NCI-H1417 (cell line): ENCODE measurements at regions not wholly inside any gene's neighbourhood (a gene's known extent, or its start where the extent isn't known, plus 50 kb on each side); places are given as distances from the start of the nearest gene placed in this dataset.
A peak's percentile ranks its signal among the peaks of the same experiment; 100 is the strongest.

Experiments used
- DNase-seq, 3 experiments: peaks; one replicate each; lab custom pipeline; 2025; lab: John Stamatoyannopoulos, UW

DNA sequence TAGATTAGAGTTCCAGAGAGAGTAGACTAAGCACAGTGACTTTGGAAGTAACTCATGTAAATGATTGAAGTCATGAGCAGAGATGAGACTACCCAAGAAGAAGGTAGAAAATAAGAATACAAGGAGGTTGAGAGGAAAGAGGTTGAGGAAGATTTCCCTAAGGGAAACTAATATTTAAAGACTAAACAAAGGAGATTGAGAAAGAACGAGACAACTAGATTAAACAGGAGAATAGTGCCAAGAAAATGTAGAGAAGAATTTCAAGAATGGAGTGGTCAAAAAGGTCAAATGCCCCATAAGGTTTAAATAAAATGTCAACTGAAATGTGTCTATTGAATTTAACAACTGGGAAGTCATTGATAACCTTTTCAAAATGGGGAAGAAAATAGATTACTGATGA lies 59.0 kb downstream of the RPS29 start:
- no peak for DNase-seq

DNA sequence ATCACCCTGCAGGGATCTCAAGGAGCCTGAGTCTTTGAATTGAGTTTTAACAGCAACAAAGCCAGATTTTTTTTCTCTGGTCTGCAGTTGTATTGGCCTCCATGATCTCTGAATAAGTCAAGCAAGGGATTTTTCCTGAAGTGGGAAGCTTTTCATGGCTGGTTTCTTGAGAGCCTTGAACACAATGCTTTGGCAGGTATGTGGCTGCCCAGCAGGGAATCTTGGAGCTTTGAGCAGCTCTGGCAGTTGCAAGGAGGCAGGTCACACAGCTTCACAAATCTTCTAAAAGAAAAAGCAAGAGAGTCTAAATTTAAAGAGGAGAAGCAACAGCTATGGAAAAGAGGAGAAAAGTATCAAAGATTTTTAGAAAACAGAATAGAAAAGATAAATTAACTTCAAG lies 60.1 kb downstream of the RPS29 start:
- no peak for DNase-seq

DNA sequence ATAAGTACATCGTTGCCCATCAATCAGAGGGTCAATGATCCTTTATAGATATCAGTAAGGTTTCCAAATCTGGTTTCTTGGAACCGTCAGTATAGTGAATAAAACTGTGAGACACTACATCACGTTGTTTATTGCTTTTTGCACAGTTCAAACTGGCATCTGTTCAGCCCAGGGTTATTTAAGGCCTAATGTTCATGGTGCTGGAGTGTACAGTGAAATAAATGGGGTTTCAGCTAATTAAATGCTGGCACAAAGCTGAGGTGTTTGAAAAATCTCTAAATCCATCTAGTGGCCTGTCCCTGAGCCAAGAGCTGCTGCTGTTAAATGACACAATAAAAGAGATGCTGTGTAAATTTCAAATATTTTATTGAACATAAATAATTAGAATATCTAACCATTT lies 69.9 kb downstream of the RPS29 start:
- no peak for DNase-seq

DNA sequence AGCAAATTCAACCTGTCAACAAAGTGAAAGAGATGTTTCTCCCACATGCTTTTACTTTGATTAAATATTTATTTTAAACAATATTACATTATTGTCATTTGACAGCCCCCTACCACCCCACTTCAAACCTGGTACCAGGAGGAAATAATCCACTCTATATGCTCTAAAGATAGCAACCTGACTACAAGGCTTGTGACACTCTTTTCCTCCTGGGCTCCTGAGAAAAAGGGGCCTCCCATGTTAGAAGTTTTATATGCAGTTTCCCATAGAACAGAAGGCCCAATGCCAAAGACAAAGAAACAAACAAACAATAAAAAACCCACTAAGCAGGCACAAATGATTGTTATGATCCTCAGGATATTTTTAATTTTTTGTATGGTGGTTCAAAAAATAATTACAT lies 73.6 kb downstream of the RPS29 start:
- no peak for DNase-seq

DNA sequence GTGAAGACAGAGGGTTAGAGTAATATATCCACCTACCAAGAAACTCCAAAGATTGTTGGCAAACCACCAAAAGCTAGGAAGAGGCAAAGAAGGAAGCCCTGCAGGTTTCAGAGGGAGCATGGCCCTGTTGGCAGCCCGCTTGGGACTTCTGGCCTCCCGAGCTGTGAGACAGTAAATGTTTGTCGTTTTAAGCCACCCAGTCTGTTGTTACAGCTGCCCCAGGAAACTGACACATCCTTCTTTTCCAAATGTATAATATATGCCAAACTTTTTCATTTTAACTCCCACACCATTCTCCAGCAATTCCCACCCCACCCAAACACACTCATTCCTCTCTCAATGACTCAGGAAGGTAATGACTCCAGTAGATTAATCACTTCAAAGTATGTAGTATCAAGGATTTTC lies 74.0 kb downstream of the RPS29 start:
- DNase-seq, result no peak

DNA sequence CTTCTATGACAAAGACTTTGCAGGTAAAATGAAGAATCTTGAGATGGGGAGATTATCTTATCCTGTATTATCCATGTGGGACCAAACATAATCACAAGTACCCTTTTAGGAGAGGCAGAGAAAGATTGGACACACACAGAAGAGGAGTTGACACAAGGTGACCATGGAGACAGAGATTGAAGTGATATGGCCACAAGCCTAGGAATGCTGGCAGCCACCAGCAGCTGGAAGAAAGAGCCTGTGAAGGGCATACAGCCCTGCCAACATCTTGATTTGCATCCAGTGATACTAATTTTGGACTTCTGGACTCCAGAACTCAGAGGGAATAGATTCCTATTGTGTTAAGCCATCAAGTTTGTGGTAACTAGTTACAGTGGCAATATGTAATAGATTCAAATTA lies 78.1 kb downstream of the RPS29 start:
- DNase-seq, result no peak

DNA sequence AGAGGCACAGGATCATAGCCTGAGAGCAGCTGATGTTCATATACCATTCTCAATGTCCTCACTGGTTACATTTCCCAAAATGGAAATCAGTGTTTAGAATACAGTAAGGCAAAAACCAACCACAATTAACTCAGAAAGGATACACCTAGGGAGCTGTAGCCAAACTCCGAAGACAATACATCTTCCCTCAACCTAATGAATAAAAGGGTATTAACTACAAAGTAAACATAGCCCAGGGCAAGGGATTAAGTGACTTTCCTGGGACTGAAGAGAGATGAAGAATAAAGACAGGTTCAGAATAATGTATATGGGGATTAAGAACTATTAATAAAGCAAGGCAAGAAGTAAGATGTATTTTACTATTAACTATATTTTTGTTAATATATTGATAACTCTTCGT lies 79.5 kb downstream of the RPS29 start:
- DNase-seq, result peak in 1 of 3 experiments; percentile 47

DNA sequence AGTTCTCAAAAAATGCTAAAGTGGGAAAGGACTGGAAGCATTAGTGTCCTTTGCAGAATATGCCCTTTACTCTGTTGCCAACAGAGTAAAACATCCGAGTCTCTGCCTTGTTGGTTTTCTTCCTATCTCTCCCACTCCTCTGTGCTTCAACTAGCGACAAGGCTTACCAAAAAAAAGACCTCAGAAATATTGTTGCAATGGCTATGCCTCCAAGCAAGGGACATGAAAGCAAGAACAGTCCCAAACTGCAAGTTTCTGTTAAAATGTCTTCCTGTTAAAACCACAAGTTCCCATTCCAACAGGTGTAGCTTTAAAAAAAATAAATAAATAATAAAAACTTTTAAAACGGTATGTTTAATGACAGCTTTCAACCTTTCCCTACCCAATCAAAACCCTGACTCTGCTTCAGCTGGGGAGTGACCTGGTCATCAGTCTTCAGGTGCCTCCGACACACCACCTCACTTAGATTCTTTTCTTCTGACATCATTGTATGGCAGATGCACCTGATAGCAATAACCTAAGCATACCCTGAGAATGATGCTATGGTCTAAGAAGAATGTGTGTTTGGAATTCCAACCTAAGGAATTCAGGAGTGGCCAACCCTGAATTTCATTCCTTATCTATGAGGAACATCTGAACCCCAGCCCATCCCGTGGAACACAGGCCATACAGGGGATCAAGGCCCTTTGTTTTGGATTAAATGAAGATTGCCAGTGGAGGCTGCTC lies 81.0 kb downstream of the RPS29 start:
- DNase-seq, result no peak

DNA sequence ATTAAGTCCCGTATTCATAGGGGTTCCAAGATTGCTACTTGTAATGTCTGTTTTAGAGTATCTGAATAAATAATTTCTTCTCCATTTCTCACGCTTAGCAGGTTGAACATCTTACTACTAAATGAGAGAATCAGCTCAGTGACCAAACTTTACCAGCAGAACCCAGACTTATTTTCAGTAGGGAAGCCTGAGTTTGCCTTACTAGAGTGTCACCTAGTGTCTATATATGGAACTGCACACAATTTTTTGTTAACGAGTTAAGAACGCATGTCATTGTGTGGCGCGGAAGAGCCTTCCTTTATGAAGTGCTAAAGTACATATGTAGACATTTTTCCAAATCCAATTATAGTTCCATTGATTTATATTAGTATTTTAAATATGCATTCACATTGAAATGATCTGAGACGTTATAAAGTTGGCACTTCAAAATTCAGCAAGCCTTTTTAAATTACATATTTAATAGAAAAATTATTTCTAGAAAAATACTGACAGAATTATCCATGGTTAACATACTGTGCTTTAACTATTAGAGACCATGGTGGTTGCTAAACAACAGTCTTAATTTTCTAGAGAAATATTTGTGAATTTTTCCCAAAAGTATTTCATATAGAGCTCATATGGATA lies 88.3 kb downstream of the RPS29 start:
- peak; percentile 55 to 87 (median 84) for DNase-seq

DNA sequence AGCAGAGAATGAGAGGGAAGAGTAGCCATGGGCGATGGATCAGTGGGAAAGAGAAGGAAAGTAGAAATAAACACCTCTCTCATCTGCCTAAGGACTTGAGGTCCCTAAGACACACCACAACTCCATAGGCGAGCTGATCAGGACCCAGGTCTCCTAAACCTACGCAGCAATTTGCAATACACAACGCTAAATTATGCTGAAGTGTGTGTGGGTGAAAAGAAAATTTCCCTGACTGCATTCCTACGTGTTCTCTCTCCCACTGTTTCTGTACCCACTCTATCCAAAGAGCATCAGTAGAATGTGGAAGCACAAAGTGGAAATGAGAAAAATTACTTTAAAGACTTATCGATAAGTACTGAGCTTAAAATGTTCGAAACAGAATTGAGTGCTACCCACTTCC lies 88.9 kb downstream of the RPS29 start:
- no peak for DNase-seq

DNA sequence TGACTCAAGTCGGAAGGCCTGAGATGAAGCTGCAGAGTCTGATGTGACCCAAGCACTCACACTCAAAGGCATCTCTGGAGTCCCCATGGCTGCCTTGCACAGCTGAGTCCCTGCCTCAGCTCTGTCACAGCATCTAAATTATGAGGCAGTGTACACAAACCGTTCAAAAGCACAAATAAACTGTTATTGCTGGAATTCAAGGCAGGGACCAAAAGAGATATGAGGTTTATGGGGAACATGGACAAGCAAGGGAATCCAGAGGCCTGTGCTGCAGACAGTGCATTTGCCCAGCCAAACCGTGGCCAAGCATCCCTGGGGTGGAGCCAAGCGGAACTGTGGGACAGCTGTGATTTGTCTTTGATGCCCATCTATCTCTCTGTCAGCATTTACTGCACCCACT lies 91.3 kb downstream of the RPS29 start:
- DNase-seq, result no peak

DNA sequence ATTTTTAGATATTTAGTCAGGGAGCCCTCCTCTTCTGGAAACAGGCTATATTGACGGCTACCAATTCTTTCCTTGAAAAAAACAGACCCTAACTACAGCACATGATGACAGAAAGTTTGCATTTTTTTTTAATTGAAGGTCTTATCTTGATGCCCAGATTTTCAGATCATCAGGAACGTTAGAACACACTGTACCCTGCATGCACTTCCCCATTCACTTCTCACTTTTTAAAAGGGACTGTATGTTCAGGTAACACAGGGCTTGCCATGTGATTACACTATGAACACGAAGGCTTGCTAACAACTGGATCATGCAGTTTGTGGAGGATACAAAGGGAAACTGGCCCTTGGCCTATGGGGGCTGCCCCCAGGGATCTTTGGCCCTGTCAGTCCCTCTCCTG lies 92.6 kb downstream of the RPS29 start:
- no peak for DNase-seq

DNA sequence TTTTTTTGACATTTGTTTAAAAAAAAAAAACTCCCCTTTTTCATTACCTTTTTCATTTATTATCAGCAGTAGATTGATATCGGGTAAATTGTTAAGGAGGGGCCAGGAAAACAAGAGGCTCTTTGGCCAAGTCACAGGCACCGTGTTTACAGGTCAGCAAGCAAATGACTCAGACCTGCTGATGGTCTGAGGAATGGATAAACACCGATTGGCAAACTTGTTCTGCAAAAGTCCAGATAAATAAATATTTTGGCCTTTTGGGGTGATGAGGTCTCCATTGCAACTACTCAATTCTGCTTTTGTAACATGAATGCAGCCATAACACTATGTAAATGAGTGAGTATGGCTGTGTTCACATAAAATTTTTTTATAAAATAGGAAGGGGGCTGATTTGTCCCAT lies 94.0 kb downstream of the RPS29 start:
- no peak for DNase-seq

DNA sequence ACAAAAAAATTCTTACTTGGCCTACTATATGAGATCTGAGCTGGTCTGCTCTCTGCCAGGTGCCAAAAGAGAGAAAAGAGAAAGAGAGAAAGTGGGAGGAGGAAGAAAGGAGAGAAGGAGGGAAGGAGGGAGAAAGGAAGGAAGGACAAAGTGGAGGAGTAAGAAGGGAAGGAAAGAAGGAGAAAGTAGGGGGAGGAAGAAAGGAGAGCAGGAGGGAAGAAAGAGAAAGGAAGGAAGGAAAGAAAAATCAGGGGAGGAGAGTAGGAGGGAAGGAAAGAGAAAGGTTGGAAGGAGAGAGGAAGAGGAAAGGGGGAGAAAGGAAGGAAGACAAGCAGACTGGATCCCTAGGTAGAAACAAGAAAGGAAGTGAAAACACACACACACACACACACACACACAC lies 96.8 kb downstream of the RPS29 start:
- DNase-seq, result no peak

DNA sequence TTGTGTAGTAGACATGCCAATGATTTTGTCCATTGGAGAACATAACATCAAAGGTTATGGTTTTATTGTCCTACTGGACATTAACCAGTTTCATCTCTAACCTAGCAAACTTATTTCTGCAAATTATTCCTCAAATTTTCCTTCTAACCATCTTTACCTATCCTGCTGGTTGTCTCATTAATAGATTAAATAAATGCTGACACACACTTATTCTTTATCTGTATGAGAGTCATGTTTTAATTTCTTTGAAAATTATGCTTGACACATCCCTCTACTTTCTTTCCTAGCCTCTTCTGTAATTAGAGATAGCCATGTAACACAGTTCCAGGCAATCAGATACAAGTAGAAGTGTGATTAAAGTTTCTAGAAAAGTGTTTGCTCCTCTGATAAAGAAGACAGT lies 98.9 kb downstream of the RPS29 start:
- no peak for DNase-seq

DNA sequence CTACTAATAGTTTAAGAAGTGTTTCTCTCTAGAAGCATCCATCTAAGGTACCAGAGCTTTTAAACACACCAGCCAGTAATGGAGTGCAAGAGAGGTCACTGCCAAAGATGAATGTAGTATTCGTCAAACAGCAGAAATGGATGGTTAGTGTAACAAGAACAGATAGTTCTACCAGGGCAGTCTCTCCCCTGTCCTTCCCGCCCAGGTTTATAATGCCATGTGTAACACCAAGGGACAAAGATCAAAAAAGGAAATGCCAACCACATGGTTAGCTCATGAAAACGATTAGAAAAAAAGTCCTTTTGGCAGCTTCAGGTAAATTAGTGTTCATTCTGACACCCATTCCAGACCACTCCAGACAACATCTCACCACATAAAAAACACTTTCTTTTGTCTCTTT lies 100.9 kb downstream of the RPS29 start:
- no peak for DNase-seq

DNA sequence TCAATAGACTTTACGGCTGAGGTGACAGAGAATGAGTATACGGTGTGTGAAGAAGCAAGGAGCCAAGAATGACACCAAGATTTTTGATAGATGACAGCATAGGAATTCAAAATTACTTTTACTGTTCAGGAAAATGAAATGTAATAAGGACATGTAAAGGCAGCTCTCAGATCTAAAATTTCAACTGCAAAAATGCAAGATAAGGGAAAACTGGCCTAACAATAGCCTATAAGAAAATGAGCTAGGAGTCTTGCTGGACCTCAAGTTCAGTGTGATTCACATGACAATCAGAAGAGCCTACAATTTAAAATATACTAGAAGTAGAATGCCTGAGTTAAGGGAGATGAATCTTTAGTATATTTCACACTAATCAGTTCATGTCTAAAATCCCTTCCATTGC lies 102.0 kb downstream of the RPS29 start:
- DNase-seq, result no peak

DNA sequence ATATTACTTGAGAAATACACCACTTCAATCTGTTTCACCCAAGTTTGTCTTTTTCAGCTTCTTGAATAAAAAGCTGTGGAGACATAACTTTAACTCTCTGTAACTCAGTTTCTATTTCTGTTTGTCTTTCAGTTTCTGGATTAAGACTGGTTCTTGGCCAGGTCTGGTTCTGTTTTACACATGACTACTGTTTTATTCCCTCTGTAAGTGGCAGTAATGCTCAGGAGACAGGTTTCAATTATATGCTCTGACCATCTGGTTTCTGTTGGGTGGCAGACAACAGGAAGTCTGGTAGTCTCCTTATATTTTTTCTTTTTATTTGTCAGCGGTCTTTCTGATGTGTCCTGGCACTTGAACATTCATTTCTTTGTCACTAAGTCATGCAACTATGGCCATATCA lies 102.9 kb downstream of the RPS29 start:
- DNase-seq, result no peak

DNA sequence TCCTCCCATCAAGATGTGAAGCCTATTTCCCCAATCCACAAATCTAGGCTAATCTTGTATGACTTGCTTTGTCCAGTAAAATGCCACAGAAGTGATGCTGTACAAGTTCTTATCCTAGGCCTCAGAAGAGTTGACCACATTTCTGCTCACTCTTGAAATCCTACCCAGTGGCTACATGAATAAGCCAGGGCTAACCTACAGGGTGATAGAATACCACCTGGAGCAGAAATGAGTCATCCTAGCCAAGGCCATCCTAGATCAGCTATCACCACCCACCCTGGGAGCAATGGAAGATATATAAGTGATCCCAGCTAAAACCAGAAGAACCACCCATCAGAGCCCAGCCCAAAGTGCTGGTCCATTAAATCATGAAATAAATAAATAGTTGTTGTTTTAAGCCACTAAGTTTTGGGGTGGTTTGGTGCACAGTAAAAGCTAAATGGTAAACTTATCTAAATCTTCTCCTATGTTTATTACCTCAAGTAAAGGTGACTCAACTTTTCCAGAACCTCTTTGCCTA lies 105.1 kb downstream of the RPS29 start:
- no peak for DNase-seq

DNA sequence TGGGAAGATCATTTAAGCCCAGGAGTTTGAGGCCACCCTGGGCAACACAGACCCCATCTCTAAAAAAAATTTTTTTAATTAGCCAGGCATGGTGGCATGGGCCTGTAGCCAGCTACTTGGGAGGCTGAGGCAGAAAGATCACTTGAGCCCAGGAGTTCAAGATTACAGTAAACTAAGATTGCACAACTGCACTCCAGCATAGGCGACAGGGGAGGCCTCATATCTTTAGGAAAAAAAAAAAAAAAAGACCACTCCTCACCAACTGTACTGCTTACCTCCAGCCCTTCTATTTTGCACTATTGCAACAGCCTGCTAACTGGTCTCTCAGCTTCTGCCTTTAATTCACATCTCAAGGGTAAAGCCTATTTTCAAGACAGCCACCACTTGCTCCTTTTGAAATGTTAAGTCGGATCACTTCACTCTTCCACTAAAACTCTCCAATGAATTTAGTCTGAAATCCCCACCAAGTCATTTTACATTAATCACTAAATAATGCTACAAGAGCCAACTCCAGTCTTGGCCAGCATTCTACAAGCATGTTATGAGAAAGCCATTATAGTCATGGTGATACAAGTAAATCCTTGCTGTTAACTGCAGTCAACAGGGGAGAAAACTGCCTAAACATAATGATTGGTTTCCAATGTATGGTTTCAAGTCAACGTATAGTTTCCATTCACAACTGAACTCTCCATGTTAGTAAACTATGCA lies 106.0 kb downstream of the RPS29 start:
- no peak for DNase-seq

DNA sequence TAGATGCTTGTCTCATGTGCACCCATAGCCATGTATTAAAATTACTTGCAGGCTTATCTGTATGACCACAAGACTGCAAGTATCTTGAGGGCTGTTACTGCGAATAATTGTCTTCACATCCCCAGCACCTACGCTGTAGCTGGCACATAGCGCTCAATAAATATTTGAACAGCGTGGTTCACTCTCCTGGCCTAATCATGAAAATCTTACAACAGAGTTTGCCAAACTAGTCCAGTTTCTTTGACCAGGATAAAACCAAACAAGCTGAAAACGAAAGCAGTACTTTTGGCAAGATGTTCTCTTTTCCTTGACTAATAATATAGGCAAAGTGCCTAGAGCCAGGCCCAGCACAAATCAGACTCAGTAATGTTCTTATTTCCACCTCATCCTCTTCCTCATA lies 106.7 kb downstream of the RPS29 start:
- no peak for DNase-seq

DNA sequence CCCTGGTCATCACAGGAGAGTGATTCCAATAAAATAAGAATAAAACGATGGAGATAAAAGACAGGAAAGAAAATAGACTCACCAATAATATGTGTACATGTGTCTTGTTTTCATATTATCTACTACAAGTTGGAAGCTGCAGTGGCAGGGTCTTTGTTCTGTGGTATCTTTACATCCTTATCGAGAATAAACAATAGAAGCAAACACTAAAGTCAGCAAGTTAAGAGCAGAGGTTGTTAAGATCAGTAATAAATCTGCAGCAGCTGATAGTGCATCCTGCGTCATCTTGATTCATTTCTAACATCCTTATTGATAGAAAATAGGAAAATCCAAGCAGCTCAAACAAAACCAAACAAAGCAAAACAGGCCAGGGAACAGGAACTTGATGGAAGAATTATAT lies 107.4 kb downstream of the RPS29 start:
- no peak for DNase-seq

DNA sequence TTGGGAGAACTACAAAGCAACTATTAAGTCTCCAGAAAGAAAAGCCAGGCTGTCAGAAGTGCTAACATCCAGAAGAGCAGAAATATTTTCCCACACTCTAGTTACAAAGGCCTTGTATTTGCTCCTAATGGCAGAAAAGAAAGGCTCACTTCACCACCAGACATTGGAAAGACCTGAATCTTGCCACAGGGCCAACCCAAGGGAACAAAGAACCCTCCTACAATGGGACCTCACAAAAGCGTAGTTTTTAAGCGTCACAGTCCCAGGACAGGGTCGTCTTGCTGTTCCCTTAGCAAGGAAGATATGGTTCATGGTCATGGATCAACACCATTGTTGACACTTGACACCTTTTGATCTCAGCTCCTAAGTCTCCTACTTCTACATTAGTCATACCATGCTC lies 119.1 kb downstream of the RPS29 start:
- no peak for DNase-seq
